Vagina (tissue), 2 donors: ENCODE measurements at regions not wholly inside any gene's neighbourhood (a gene's known extent, or its start where the extent isn't known, plus 50 kb on each side); places are given as distances from the start of the nearest gene placed in this dataset.

Experiments
- DNase-seq, 2 donors: peaks; one replicate each; pipeline ENCODE4 v3.0.0-alpha.2; 2017; ENCODE audit errors: extremely low spot score in 2 of 2
- H3K27ac ChIP-seq: fragments of 200-600 bp; sonication (generic); one replicate; pipeline ENCODE4 v1.5.1; 2019
- H3K27me3 ChIP-seq: fragments of 200-600 bp; sonication (generic); one replicate; pipeline ENCODE4 v1.5.1; 2019
- H3K36me3 ChIP-seq, 2 donors: fragments of 200-600 bp; sonication (generic); one replicate each; pipeline ENCODE4 v1.5.1; 2017 to 2019
- H3K4me1 ChIP-seq: fragments of 200-600 bp; sonication (generic); one replicate; pipeline ENCODE4 v1.5.1; 2019
- H3K4me3 ChIP-seq, 2 donors: fragments of 200-600 bp; sonication (generic); 1 replicate in 1 of 2; 2 replicates in 1 of 2; pipeline ENCODE4 v1.5.1; 2016 to 2019
- H3K9me3 ChIP-seq: fragments of 200-600 bp; sonication (generic); one replicate; pipeline ENCODE4 v1.5.1; 2019
- POLR2A ChIP-seq, 2 donors: fragments of 450-650 bp; IDR thresholded peaks; one replicate each; pipeline ENCODE4 v1.6.1; 2017; ENCODE audit warnings: antibody characterized with exemption in 2 of 2, mild to moderate bottlenecking in 2 of 2, moderate library complexity in 2 of 2
- POLR2AphosphoS5 ChIP-seq, 2 donors: sonication (generic); formaldehyde crosslinking; IDR thresholded peaks; one replicate each; pipeline ENCODE4 v1.9.0; 2017; ENCODE audit warnings: antibody characterized with exemption in 2 of 2, mild to moderate bottlenecking in 2 of 2, low read depth in 1 of 2; ENCODE audit not compliant: insufficient read depth in 1 of 2
- intact Hi-C: fragments of 100-400 bp; cut with DNase I; formaldehyde crosslinking; loops from one replicate; pipeline ENCODE4 v1.15.1; 2023
- TF ChIP-seq, protein P1 (sequence below), 3 experiments: fragments of 450-650 bp in 2 of 3; fragments of 200-600 bp in 1 of 3; sonication (generic) in 1 of 3; IDR thresholded peaks; one replicate each; pipeline ENCODE4 v1.5.1; 2017 to 2019; ENCODE audit warnings: antibody characterized with exemption in 3 of 3, mild to moderate bottlenecking in 2 of 3, moderate library complexity in 2 of 3

DNA sequence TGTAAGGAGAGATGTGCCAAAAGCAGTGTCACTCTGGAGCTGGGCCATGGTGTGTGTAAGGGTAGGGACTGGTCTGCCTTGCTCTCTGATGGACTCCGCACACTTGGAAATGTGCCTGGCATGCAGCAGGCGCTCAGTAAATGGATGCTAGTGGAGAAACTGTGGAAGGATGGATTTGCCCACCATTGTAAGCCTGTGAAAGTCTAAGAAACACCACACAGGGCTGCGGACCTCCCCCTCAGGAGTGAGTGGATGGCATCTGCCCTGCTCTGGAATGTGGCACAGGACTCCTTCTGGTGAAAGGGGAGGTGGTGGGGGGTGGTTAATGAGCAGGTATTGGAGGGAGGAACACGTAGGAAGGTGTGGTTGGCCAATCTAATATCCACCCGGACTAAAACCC lies 62.2 kb upstream of the ACAN start:
- Histone ChIP-seq H3K4me3 (no peak overlapping the region), H3K27ac (no peak overlapping the region), H3K36me3 (no peaks in the 10 kb centered on the region), H3K9me3 (no peaks in the 10 kb centered on the region), H3K4me1 (no peaks in the 10 kb centered on the region), H3K27me3 (no peaks in the 10 kb centered on the region)
- DNase-seq, result peak; percentile 65 to 79
- intact Hi-C loops, result no loop called here
- TF ChIP-seq, protein P1, sequence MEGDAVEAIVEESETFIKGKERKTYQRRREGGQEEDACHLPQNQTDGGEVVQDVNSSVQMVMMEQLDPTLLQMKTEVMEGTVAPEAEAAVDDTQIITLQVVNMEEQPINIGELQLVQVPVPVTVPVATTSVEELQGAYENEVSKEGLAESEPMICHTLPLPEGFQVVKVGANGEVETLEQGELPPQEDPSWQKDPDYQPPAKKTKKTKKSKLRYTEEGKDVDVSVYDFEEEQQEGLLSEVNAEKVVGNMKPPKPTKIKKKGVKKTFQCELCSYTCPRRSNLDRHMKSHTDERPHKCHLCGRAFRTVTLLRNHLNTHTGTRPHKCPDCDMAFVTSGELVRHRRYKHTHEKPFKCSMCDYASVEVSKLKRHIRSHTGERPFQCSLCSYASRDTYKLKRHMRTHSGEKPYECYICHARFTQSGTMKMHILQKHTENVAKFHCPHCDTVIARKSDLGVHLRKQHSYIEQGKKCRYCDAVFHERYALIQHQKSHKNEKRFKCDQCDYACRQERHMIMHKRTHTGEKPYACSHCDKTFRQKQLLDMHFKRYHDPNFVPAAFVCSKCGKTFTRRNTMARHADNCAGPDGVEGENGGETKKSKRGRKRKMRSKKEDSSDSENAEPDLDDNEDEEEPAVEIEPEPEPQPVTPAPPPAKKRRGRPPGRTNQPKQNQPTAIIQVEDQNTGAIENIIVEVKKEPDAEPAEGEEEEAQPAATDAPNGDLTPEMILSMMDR (IDR thresholded peaks at IDR 0.05), result no peak
- TF ChIP-seq POLR2AphosphoS5 (IDR thresholded peaks at IDR 0.05; ENCODE audit: insufficient read depth in 1 of 2, low read depth in 1 of 2), result no peak
- no peak for TF ChIP-seq POLR2A (IDR thresholded peaks at IDR 0.05)

- Histone ChIP-seq H3K4me3 (no peak overlapping the region), H3K4me1 (no peaks in the 10 kb centered on the region), H3K27me3 (no peaks in the 10 kb centered on the region), H3K27ac (no peak overlapping the region), H3K36me3 (no peaks in the 10 kb centered on the region), H3K9me3 (no peaks in the 10 kb centered on the region)
- DNase-seq, result peak in 1 of 2 donors; percentile 27
- TF ChIP-seq, protein P1 (IDR thresholded peaks at IDR 0.05), result no peak
- TF ChIP-seq POLR2A (IDR thresholded peaks at IDR 0.05) (no peak), POLR2AphosphoS5 (IDR thresholded peaks at IDR 0.05; ENCODE audit: insufficient read depth in 1 of 2, low read depth in 1 of 2) (no peak)
- intact Hi-C loops, result no loop called here
Observed at GRCh38 chr15:88741671-88742070, 61.6 kb upstream of the ACAN start.

DNA sequence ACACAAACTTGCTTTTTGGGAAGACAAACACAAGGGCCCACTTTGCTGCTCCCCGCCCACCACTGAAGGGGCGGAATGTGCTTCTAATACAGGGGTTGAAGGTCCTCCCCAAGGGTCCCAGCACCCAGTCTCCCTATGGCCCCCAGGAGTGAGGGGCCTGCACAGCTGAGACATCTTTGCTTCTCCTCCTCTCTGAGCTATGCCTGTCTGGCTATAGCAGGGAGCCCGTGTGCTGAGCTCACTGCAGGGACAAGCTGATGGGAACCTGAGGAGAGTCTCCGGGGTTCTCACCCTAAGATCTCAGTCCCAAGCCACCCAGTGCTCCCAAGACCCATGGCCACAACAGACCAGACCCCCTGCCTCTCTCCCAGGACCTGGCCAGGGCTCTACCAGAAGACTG lies 61.1 kb upstream of the ACAN start:
- TF ChIP-seq, protein P1 (IDR thresholded peaks at IDR 0.05), result no peak
- TF ChIP-seq POLR2A (IDR thresholded peaks at IDR 0.05), result no peak
- no peak for TF ChIP-seq POLR2AphosphoS5 (IDR thresholded peaks at IDR 0.05; ENCODE audit: insufficient read depth in 1 of 2, low read depth in 1 of 2)
- Histone ChIP-seq H3K9me3 (no peaks in the 10 kb centered on the region), H3K27me3 (no peaks in the 10 kb centered on the region), H3K4me1 (no peaks in the 10 kb centered on the region), H3K27ac (no peak overlapping the region), H3K36me3 (no peaks in the 10 kb centered on the region), H3K4me3 (no peak overlapping the region)
- intact Hi-C loops, result no loop called here
- peak; percentile 47 to 89 for DNase-seq

- Histone ChIP-seq H3K9me3 (no peaks in the 10 kb centered on the region), H3K4me1 (no peaks in the 10 kb centered on the region), H3K4me3 (no peak overlapping the region), H3K36me3 (no peaks in the 10 kb centered on the region), H3K27me3 (no peaks in the 10 kb centered on the region), H3K27ac (no peak overlapping the region)
- intact Hi-C loops, result no loop called here
- no peak for TF ChIP-seq POLR2A (IDR thresholded peaks at IDR 0.05)
- no peak for TF ChIP-seq POLR2AphosphoS5 (IDR thresholded peaks at IDR 0.05; ENCODE audit: insufficient read depth in 1 of 2, low read depth in 1 of 2)
- DNase-seq, result peak; percentile 52 to 64
Observed at GRCh38 chr15:88744548-88745020, 58.7 kb upstream of the ACAN start.

GRCh38 chr15:88745065-88745464 lies 58.2 kb upstream of the ACAN start:
- H3K36me3 ChIP-seq, result no peaks in the 10 kb centered on the region
- H3K9me3 ChIP-seq, result no peaks in the 10 kb centered on the region
- no peak overlapping the region for H3K27ac ChIP-seq
- no peaks in the 10 kb centered on the region for H3K27me3 ChIP-seq
- intact Hi-C loops, result no loop called here
- no peak for TF ChIP-seq POLR2A (IDR thresholded peaks at IDR 0.05)
- TF ChIP-seq POLR2AphosphoS5 (IDR thresholded peaks at IDR 0.05; ENCODE audit: insufficient read depth in 1 of 2, low read depth in 1 of 2), result no peak
- TF ChIP-seq, protein P1 (IDR thresholded peaks at IDR 0.05), result no peak
- H3K4me3 ChIP-seq, result no peak overlapping the region
- H3K4me1 ChIP-seq, result no peaks in the 10 kb centered on the region
- peak in 1 of 2 donors; percentile 3 for DNase-seq
